Pancreas (tissue), 10 donors: ENCODE measurements at regions not wholly inside any gene's neighbourhood (a gene's known extent, or its start where the extent isn't known, plus 50 kb on each side); places are given as distances from the start of the nearest gene placed in this dataset.
"Not testable (repeated sequence)": the region's sequence is repeated elsewhere in the genome, so short reads cannot be mapped to it uniquely, and the experiment has no call there.

Experiments
- ATAC-seq, 4 donors: fragments of 200-7000 bp; cut with Tn5 transposase; one replicate each; pipeline versions ENCODE4 v1.8.0 to v1.9.1; 2020; ENCODE audit warnings: mild to moderate bottlenecking in 4 of 4, moderate library complexity in 4 of 4
- DNase-seq, 6 donors: peaks; one replicate each; pipeline ENCODE4 v3.0.0-alpha.2; 2020
- FAIRE-seq: peaks from 2 replicates; lab custom pipeline; 2012; peaks lifted over from hg19 to GRCh38; lab: Jason Lieb, UNC
- H3K27ac ChIP-seq, 4 donors: fragments of 200-600 bp; sonication (generic); 1 replicate in 3 of 4; 2 replicates in 1 of 4; pipeline versions ENCODE4 v1.5.0 to v1.8.0; 2020
- H3K27me3 ChIP-seq, 4 donors: fragments of 200-600 bp; one replicate each; pipeline ENCODE4 v1.8.0; 2021
- H3K36me3 ChIP-seq, 3 donors: fragments of 200-600 bp; sonication (generic) in 1 of 3; one replicate each; pipeline versions ENCODE4 v1.5.0 to v1.8.0; 2020 to 2021
- H3K4me1 ChIP-seq, 3 donors: fragments of 200-600 bp; one replicate each; pipeline ENCODE4 v1.8.0; 2021
- H3K4me3 ChIP-seq, 4 donors: fragments of 200-600 bp; sonication (generic) in 2 of 4; one replicate each; pipeline versions ENCODE4 v1.5.0 to v1.8.0; 2020 to 2021
- H3K9me3 ChIP-seq, 4 donors: fragments of 200-600 bp; one replicate each; pipeline ENCODE4 v1.8.0; 2021
- CTCF ChIP-seq, 4 donors: fragments of 200-600 bp; sonication (generic) in 3 of 4; IDR thresholded peaks; one replicate each; pipeline versions ENCODE4 v1.5.0 to v1.8.0; 2021; ENCODE audit warnings: antibody characterized with exemption in 4 of 4
- WGBS, 2 donors: extraction: QIAGEN DNeasy Blood & Tissue Kit; methylation state at CpG; one replicate each; pipeline ENCODE4 v1.1.7; 2013; 5-methylcytosine and 5-hydroxymethylcytosine counted together
- intact Hi-C, 3 donors: fragments of 100-400 bp; cut with DNase I; formaldehyde crosslinking; loops; one replicate each; pipeline versions ENCODE4 v1.11.1 to v1.14.2; 2022
- donor health status: healthy with polysubstance abuse.
- donor health status: DM: no; HTN: no; CAD: no; lungs with moderate emphysema.
- donor health status: DM: no; HTN: no; CAD: no.
- donor health status: control.
- donor health status: control.
- donor health status: Bipolar disorder and iron deficiency.
- donor health status: DM: yes; HTN: yes; CAD: no.
- donor health status: DM: no; HTN: no; CAD: no.
- donor health status: DM: no; HTN: no; CAD: no.
- donor health status: DM: yes; HTN: yes; CAD: no.

- Histone ChIP-seq H3K36me3 (no peaks in the 10 kb centered on the region), H3K27me3 (no peaks in the 10 kb centered on the region), H3K4me1 (no peaks in the 10 kb centered on the region), H3K27ac (no peak overlapping the region), H3K9me3 (no peaks in the 10 kb centered on the region), H3K4me3 (no peak overlapping the region)
- DNase-seq, result no peak
- intact Hi-C loops, result no loop called here
- no peak for TF ChIP-seq CTCF (IDR thresholded peaks at IDR 0.05)
- no peak for ATAC-seq
- no peak for FAIRE-seq
- 52 to 64% methylated on average over 4 of the region's 4 CpGs for WGBS, 2 donors
Measured at GRCh38 chr4:133544097-133544496, 395.0 kb downstream of the PCDH10 start.

- ATAC-seq (no peak), FAIRE-seq (no peak), DNase-seq (no peak)
- intact Hi-C loops, result no loop called here
- Histone ChIP-seq H3K4me3 (no peak overlapping the region), H3K27ac (no peak overlapping the region), H3K9me3 (no peaks in the 10 kb centered on the region), H3K27me3 (no peaks in the 10 kb centered on the region), H3K4me1 (no peaks in the 10 kb centered on the region), H3K36me3 (no peaks in the 10 kb centered on the region)
- no peak for TF ChIP-seq CTCF (IDR thresholded peaks at IDR 0.05)
- WGBS, 2 donors, result 58 to 60% methylated on average over 4 of the region's 4 CpGs
Measured at GRCh38 chr4:133537780-133538281, 388.7 kb downstream of the PCDH10 start.

- H3K4me3 ChIP-seq, H3K36me3 ChIP-seq, DNase-seq, H3K27ac ChIP-seq, ATAC-seq, H3K27me3 ChIP-seq, intact Hi-C loops, H3K4me1 ChIP-seq, H3K9me3 ChIP-seq, FAIRE-seq: not testable (repeated sequence)
- 46 to 51% methylated on average over 6 of the region's 6 CpGs for WGBS, 2 donors
Measured at GRCh38 chr4:133534224-133534623, 385.1 kb downstream of the PCDH10 start.

- no peak overlapping the region for H3K27ac ChIP-seq
- H3K27me3 ChIP-seq, result no peaks in the 10 kb centered on the region
- intact Hi-C loops, result no loop called here
- H3K4me1 ChIP-seq, result no peaks in the 10 kb centered on the region
- H3K9me3 ChIP-seq, result no peaks in the 10 kb centered on the region
- H3K4me3 ChIP-seq, result no peak overlapping the region
- FAIRE-seq, result no peak
- no peaks in the 10 kb centered on the region for H3K36me3 ChIP-seq
- no peak for ATAC-seq
- no peak for DNase-seq
- 4 to 5% methylated on average over 1 of the region's 1 CpG for WGBS, 2 donors
- TF ChIP-seq CTCF (IDR thresholded peaks at IDR 0.05), result no peak
Measured at GRCh38 chr4:133524369-133524768, 375.3 kb downstream of the PCDH10 start.

GRCh38 chr4:133513901-133514300, 364.8 kb downstream of the PCDH10 start:
- DNase-seq (no peak), ATAC-seq (no peak), FAIRE-seq (no peak)
- no peaks in the 10 kb centered on the region for H3K9me3 ChIP-seq
- no peak overlapping the region for H3K4me3 ChIP-seq
- intact Hi-C loops, result no loop called here
- no peaks in the 10 kb centered on the region for H3K36me3 ChIP-seq
- no peaks in the 10 kb centered on the region for H3K27me3 ChIP-seq
- H3K4me1 ChIP-seq, result no peaks in the 10 kb centered on the region
- H3K27ac ChIP-seq, result no peak overlapping the region
- TF ChIP-seq CTCF (IDR thresholded peaks at IDR 0.05), result no peak
